ENCODE measurements at regions not wholly inside any gene's neighbourhood (a gene's known extent, or its start where the extent isn't known, plus 50 kb on each side); places are given as distances from the start of the nearest gene placed in this dataset.

- DNase-seq (ENCODE audit: extremely low read depth, low read depth): no peak
These were observed 617.5 kb downstream of the PTPRU start for GRCh38 chr1:29853716-29854330.

GRCh38 chr1:29852248-29852647 is 615.9 kb downstream of the PTPRU start:
- DNase-seq (ENCODE audit: extremely low read depth, low read depth): no peak

- no peak for DNase-seq (ENCODE audit: extremely low read depth, low read depth)
These were observed 615.4 kb downstream of the PTPRU start for GRCh38 chr1:29851691-29852090.

- DNase-seq (ENCODE audit: extremely low read depth, low read depth): no peak
These were observed 613.9 kb downstream of the PTPRU start for GRCh38 chr1:29849991-29850757.

- DNase-seq (ENCODE audit: extremely low read depth, low read depth): peak; percentile 1
These were observed 612.9 kb downstream of the PTPRU start for GRCh38 chr1:29849038-29849750.

GRCh38 chr1:29845910-29846309 is 609.6 kb downstream of the PTPRU start:
- DNase-seq (ENCODE audit: extremely low read depth, low read depth): no peak

- DNase-seq (ENCODE audit: extremely low read depth, low read depth): no peak
These were observed 605.8 kb downstream of the PTPRU start for GRCh38 chr1:29842130-29842529.

GRCh38 chr1:29839726-29840125 is 603.4 kb downstream of the PTPRU start:
- DNase-seq (ENCODE audit: extremely low read depth, low read depth): no peak

GRCh38 chr1:29838738-29839320 is 602.5 kb downstream of the PTPRU start:
- DNase-seq (ENCODE audit: extremely low read depth, low read depth): no peak

GRCh38 chr1:29836651-29837646 is 600.6 kb downstream of the PTPRU start:
- DNase-seq (ENCODE audit: extremely low read depth, low read depth): no peak

GRCh38 chr1:29835874-29836273 is 599.6 kb downstream of the PTPRU start:
- DNase-seq (ENCODE audit: extremely low read depth, low read depth): no peak

GRCh38 chr1:29835406-29835805 is 599.1 kb downstream of the PTPRU start:
- no peak for DNase-seq (ENCODE audit: extremely low read depth, low read depth)

GRCh38 chr1:29833581-29833980 is 597.3 kb downstream of the PTPRU start:
- DNase-seq (ENCODE audit: extremely low read depth, low read depth): no peak

GRCh38 chr1:29832936-29833335 is 596.6 kb downstream of the PTPRU start:
- DNase-seq (ENCODE audit: extremely low read depth, low read depth): no peak

GRCh38 chr1:29832471-29832870 is 596.1 kb downstream of the PTPRU start:
- no peak for DNase-seq (ENCODE audit: extremely low read depth, low read depth)

GRCh38 chr1:29831500-29832117 is 595.3 kb downstream of the PTPRU start:
- no peak for DNase-seq (ENCODE audit: extremely low read depth, low read depth)

GRCh38 chr1:29830916-29831315 is 594.6 kb downstream of the PTPRU start:
- no peak for DNase-seq (ENCODE audit: extremely low read depth, low read depth)

GRCh38 chr1:29830383-29830782 is 594.1 kb downstream of the PTPRU start:
- DNase-seq (ENCODE audit: extremely low read depth, low read depth): no peak

- DNase-seq (ENCODE audit: extremely low read depth, low read depth): no peak
These were observed 593.4 kb downstream of the PTPRU start for GRCh38 chr1:29829448-29830344.

Measured in NCI-H460 (cell line).